GM12891 (cell line): ENCODE measurements at regions not wholly inside any gene's neighbourhood (a gene's known extent, or its start where the extent isn't known, plus 50 kb on each side); places are given as distances from the start of the nearest gene placed in this dataset.

Experiments used
- DNase-seq: peaks from one replicate; pipeline ENCODE4 v3.0.0; 2011; ENCODE audit warnings: low spot score; ENCODE audit not compliant: insufficient read length
- FAIRE-seq: peaks from 2 replicates; lab custom pipeline; 2011; peaks lifted over from hg19 to GRCh38; lab: Jason Lieb, UNC
- PAX5 ChIP-seq: IDR thresholded peaks from 2 replicates; pipeline ENCODE4 v1.6.1; 2011; ENCODE audit warnings: low read length, moderate library complexity, mild to moderate bottlenecking; ENCODE audit not compliant: insufficient read depth, severe bottlenecking
- POLR2A ChIP-seq: IDR thresholded peaks from 2 replicates; pipeline ENCODE4 v1.6.1; 2011; ENCODE audit warnings: low read depth, low read length, control low read depth
- POLR2AphosphoS5 ChIP-seq: IDR thresholded peaks from 2 replicates; pipeline ENCODE4 v1.6.1; 2011; ENCODE audit warnings: low read depth, low read length, control low read depth
- POU2F2 ChIP-seq: IDR thresholded peaks from 2 replicates; pipeline ENCODE4 v1.6.1; 2011; ENCODE audit warnings: low read depth, mild to moderate bottlenecking, control low read depth, low read length, moderate library complexity
- SPI1 ChIP-seq: IDR thresholded peaks from 2 replicates; pipeline ENCODE4 v1.6.1; 2011; ENCODE audit warnings: low read depth, low read length, control low read depth
- TAF1 ChIP-seq: IDR thresholded peaks from 2 replicates; pipeline ENCODE4 v1.6.1; 2011; ENCODE audit warnings: low read depth, low read length, control low read depth

DNA sequence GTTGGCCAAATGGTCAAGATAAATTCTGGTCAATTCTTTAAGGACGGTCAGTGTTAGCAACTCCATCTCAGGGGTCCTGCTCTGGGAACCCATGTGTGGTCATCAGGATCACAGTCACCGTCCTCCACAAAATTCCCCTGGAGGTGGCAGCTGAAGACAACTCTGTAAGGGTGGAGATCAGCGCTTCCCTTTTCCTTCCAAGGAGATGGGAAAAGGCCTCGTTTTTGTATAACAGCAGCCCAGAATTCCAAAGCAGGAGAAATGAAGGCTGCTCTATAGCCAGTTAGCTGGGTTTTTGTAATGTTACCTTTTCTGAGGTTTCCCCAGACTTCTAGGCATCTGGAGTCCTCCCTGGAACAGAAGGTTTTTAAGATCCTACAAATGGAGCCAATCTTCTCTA, 334.8 kb downstream of the MYCN start:
- no peak for DNase-seq
- no peak for FAIRE-seq
- TF ChIP-seq POLR2A (no peak), POU2F2 (no peak), PAX5 (no peak), POLR2AphosphoS5 (no peak), TAF1 (no peak), SPI1 (no peak)

DNA sequence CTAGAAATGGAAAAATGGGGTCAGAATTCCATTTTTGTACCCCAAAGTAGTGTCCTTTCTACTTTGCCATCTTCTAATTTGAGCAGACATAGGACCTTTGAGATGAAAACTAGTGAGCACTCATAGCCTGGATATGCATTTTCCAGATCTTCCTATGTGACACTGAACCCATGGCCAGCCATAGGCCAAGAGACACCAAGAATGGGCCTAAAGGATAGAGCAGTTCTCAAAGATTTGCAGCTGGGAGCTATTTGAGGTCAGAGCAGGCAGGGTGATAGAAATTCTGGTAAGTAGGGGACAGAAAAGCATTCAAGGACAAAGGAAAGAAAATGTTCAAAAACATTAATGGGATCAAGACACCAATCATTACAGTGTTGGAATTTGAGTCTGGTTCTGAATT, 332.8 kb downstream of the MYCN start:
- no peak for DNase-seq
- TF ChIP-seq POLR2A (no peak), POU2F2 (no peak), PAX5 (no peak), TAF1 (no peak), SPI1 (no peak), POLR2AphosphoS5 (no peak)
- no peak for FAIRE-seq

DNA sequence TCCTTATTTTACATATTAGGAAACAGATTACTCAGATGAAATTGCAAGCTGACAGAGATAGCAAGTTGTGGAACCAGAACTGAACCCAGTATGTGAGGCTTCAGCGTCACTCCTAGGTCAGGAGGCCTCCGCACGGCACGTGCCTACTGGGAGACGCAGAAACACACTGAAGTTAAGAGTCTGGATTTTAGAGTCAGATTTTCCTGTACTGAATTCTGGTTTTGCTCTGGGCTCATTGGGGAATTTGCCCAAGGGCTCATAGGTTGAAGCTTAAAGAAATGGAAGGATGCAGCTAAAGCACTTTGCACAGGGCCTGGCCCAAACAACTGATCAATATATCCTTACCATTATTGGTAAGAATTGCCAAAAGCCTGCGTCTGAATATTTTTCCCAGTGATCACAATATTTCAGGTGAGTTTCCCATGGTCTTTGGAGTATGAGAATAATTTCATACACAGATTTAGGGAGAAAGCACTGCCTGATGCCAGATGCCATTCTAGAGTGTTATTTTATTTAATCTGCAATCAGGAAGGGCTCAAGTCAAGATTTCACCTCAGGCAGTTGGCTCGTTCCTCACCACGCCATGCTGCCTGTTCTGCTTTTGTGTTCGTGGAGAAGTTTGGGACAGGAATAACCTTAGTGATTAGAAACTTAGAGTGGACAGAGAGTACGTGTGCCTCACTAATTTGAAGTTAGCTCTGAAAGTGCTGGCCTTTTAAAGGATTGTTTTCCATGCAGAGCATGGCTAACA, 331.9 kb downstream of the MYCN start:
- FAIRE-seq (no peak), DNase-seq (no peak)
- TF ChIP-seq PAX5 (no peak), POLR2A (no peak), TAF1 (no peak), POU2F2 (no peak), POLR2AphosphoS5 (no peak), SPI1 (no peak)

DNA sequence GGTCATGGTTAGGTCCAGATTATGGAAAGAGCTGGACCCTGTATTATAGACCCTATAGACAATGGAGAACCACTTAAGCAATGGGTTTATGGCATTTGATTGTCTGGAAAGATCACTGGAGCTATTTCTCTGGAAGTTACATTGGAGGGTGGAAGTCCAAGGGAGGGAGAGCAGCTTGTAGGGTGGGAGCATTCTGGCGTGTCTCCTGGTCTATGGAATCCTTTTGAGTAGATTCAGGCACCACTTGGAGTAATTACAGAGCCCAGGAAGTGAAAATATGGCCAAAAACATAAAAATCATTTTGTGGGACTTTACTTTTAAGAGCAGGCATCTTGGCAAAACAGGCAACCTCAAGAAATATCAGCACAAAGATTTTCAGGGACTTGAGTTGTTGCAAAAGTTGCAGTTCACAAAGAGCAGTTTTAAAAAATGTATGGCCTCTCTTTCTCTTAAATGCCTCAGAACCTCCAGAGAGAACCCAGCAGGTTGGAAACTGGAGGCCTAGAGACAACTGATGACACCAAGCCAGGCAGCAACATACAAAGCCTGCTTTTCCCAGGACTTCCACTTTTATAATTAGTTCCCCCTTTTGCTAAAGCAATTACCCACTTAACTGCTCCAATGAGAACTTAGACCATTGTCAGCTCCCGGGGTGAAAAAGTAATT, 331.0 kb downstream of the MYCN start:
- DNase-seq, result no peak
- FAIRE-seq, result no peak

DNA sequence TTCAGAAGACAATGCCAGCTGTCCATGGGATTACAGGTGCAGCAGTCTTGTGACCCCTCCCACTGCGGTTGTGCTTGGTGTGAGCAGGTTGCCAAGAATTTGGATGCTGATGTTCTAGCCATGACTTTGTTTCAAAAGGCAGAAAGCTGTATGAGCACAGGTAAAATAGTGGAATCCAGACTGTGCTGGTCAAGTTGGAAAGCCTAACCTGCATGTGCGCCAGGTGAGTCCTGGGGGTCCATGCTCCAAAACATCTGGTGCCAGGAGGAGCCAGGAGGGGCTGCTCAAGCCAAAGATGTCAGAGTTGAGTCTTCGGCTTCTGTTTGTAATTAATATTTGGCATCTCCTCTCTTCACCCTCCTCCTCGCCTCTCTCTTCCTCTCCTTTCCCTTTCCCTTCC, 330.1 kb downstream of the MYCN start:
- DNase-seq (no peak), FAIRE-seq (no peak)
- no peak for TF ChIP-seq POLR2A
- no peak for TF ChIP-seq POU2F2
- TF ChIP-seq TAF1, result no peak

More for the DNA sequence above, 331.0 kb downstream of the MYCN start:
- no peak for TF ChIP-seq POLR2A
- no peak for TF ChIP-seq POLR2AphosphoS5
- no peak for TF ChIP-seq PAX5
- no peak for TF ChIP-seq TAF1
- no peak for TF ChIP-seq POU2F2
- no peak for TF ChIP-seq SPI1

DNA sequence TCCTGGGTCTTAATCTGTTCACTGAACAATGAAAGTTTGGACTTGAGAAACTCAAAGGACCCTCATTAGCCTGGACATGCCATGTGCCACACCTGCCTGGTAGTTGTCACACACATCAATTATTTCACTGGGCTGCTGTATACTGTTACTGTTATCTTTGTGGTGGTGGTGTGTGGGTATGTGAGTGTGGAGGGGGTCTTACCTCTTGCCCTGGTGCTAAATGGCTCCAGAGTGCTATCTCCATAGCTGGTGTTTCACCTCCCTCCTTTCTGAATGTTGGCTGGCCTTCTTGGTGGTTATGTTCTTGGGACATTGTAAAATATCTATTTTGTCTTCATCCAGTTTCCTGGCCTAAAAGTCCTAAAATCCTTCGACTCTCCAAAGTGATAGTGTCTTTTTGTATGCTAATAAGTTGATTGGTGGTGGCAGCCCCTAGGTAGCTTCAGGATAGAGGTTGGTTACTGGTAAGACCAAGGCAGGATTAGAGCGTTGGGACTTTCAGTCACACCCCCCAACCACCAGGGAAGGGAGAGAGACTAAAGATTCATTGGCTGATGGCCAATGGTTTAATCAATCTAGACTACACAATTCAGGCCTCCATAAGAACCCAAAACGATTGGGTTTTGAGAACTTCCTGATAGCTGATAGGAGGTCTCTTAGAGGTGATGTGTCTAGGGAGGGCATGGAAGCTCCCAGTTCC, 328.1 kb downstream of the MYCN start:
- DNase-seq, result no peak
- TF ChIP-seq PAX5, result no peak
- TF ChIP-seq POLR2A, result no peak
- TF ChIP-seq SPI1, result no peak
- TF ChIP-seq TAF1, result no peak
- no peak for TF ChIP-seq POU2F2
- no peak for TF ChIP-seq POLR2AphosphoS5
- no peak for FAIRE-seq

DNA sequence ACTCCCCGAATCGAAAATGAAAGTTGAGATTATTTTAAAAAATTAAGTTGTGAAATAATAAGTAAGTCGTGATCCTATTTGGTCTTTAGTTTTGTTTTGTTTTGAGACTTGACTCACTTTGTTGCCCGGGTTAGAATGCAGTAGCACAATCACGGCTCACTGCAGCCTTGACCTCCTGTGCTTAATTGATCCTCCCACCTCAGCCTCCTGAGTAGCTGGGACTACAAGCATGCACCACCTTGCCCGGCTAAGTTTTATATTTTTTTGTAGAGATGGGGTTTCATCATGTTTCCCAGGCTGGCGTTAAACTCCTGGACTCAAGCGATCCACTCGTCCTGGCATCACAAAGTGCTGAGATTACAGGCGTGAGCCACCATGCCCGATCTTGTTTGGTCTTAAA, 326.2 kb downstream of the MYCN start:
- FAIRE-seq (no peak), DNase-seq (no peak)
- TF ChIP-seq SPI1 (no peak), POLR2AphosphoS5 (no peak), TAF1 (no peak), POLR2A (no peak), POU2F2 (no peak), PAX5 (no peak)

DNA sequence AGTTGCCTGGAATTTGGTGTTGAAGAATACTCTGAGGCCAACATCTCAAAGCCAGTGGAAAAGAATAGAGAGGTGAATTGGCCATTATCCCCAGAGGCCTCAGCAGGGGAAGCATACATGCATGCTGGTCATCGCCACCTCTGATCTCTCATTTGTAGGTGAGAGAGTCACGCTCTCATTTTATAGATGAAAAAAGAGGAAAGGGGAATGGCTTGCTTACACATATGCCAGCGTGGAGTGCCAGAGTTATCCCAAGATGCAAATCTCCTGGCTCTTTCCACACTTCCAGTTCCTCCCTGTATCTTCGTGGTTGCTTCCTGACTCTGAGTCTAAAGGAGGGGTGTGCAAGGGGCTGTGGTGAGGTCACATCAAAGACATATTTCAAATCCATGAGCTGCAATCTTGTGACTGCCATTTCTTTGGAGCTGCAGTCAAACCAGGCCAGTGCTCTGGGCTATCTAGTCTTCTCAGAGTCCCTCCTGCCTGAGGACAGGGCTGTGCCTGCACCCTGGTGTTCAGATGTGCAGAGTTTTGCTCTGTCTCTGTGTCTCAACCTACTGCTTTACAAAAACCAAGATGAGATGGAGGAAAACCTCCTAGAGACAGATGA, 324.7 kb downstream of the MYCN start:
- no peak for DNase-seq
- TF ChIP-seq POLR2A (no peak), PAX5 (no peak), POU2F2 (no peak), TAF1 (no peak), SPI1 (no peak), POLR2AphosphoS5 (no peak)
- FAIRE-seq, result no peak

DNA sequence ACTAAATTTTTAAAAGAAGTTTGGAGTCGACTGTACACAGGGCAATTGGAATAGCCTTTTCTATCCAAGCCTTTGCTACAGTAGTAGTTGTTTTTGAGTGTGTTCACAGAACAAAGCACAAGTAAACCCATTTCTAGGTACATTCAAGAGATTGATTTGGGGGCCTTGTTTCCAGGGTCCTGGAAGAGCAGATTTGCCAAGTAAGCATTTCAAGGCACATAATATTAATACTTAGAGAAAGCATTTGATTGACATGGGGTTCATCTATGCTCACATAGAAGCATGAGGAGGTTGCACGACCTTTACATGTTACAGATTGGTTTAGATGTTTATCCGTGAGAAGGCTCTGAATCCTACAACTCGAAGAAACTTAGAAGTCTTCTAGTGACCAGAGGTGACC, 324.1 kb downstream of the MYCN start:
- no peak for FAIRE-seq
- no peak for DNase-seq
- TF ChIP-seq POLR2AphosphoS5 (no peak), TAF1 (no peak), PAX5 (no peak), POU2F2 (no peak), POLR2A (no peak), SPI1 (no peak)

DNA sequence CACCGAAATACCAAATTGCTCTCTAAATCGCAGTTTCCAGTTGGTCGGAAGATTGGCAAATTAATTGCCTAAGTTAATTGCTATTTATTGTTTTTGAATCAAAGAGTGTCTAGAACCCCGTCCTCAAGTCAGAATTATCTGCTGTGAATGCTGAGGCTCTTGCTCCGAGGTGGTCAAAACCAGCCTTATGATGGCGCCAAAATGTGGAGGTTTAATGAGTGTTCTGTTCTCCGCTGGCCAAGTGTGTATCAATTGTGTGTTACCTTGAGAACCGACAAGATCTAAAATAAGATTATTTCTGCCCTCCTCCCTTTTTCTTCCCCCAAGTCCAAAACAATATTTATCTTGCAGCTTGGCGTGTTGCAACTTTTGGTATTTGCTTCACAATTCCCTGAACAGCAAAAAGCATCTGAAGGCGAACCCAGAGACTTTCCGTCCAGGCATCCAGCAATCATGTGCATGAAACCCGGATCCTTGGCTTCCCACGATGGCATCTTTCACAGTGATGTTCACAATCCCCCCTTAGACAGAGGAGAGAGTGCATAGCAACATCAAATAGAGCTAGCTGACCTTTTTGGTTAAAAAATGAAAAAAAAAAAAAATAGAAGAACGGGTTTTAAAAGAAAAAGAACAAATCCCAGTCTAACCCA, 323.0 kb downstream of the MYCN start:
- TF ChIP-seq POLR2AphosphoS5, result no peak
- FAIRE-seq (no peak), DNase-seq (no peak)
